Activated B cell treated with CpG ODN at 0.5 μM for 24 hours (primary cell): ENCODE measurements at regions not wholly inside any gene's neighbourhood (a gene's known extent, or its start where the extent isn't known, plus 50 kb on each side); places are given as distances from the start of the nearest gene placed in this dataset.

Experiments
- ATAC-seq: fragments of 200-7000 bp; cut with Tn5 transposase; one replicate; pipeline ENCODE4 v1.10.0; 2021; ENCODE audit warnings: low read depth, mild to moderate bottlenecking, moderate library complexity
- CTCF ChIA-PET: fragments of 350-600 bp; sonication (Branson Sonifier 250); formaldehyde crosslinking; loops from one replicate; lab custom pipeline; 2021; ENCODE audit warnings: antibody characterized with exemption; lab: Charles Lee
- POLR2A ChIA-PET: fragments of 350-600 bp; sonication (Branson Sonifier 250); formaldehyde crosslinking; loops from one replicate; lab custom pipeline; 2021; ENCODE audit warnings: antibody characterized with exemption; lab: Charles Lee
- DNase-seq: peaks from one replicate; pipeline ENCODE4 v3.0.0; 2022
- H3K27ac Mint-ChIP-seq: one replicate; pipeline ENCODE4 v1.8.0; 2020; ENCODE audit warnings: mixed read lengths
- H3K27me3 Mint-ChIP-seq: one replicate; pipeline ENCODE4 v1.8.0; 2021; ENCODE audit warnings: mixed read lengths
- H3K36me3 Mint-ChIP-seq: one replicate; pipeline ENCODE4 v1.8.0; 2021; ENCODE audit warnings: low read depth, mixed read lengths
- H3K4me1 Mint-ChIP-seq: one replicate; pipeline ENCODE4 v1.8.0; 2021; ENCODE audit warnings: mixed read lengths
- H3K4me3 Mint-ChIP-seq: one replicate; pipeline ENCODE4 v1.8.0; 2020; ENCODE audit warnings: mild to moderate bottlenecking, mixed read lengths
- H3K9me3 Mint-ChIP-seq: one replicate; pipeline ENCODE4 v1.8.0; 2020; ENCODE audit warnings: mixed read lengths
- intact Hi-C: fragments of 100-400 bp; cut with micrococcal nuclease; formaldehyde crosslinking; loops from one replicate; pipeline ENCODE4 v1.15.1; 2024
- TF ChIP-seq, protein P1 (sequence below): fragments of 200-600 bp; IDR thresholded peaks from one replicate; pipeline ENCODE4 v1.8.0; 2022; ENCODE audit warnings: antibody characterized with exemption, mild to moderate bottlenecking

- ChIA-PET CTCF (no interaction called here), POLR2A (interaction anchor here (0.7 kb wide), 1 partner anchor 241 kb away, joined by 3 read pairs; no protein-coding TSS in a partner anchor)
- Mint-ChIP-seq H3K4me3 (no peak overlapping the region), H3K27ac (no peak overlapping the region), H3K36me3 (no peaks in the 10 kb centered on the region), H3K4me1 (no peaks in the 10 kb centered on the region), H3K27me3 (peaks cover 5% of the 10 kb centered on the region), H3K9me3 (no peaks in the 10 kb centered on the region)
- no peak for ATAC-seq
- TF ChIP-seq, protein P1, sequence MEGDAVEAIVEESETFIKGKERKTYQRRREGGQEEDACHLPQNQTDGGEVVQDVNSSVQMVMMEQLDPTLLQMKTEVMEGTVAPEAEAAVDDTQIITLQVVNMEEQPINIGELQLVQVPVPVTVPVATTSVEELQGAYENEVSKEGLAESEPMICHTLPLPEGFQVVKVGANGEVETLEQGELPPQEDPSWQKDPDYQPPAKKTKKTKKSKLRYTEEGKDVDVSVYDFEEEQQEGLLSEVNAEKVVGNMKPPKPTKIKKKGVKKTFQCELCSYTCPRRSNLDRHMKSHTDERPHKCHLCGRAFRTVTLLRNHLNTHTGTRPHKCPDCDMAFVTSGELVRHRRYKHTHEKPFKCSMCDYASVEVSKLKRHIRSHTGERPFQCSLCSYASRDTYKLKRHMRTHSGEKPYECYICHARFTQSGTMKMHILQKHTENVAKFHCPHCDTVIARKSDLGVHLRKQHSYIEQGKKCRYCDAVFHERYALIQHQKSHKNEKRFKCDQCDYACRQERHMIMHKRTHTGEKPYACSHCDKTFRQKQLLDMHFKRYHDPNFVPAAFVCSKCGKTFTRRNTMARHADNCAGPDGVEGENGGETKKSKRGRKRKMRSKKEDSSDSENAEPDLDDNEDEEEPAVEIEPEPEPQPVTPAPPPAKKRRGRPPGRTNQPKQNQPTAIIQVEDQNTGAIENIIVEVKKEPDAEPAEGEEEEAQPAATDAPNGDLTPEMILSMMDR = no peak
- no peak for DNase-seq
- intact Hi-C loops = no loop called here
Observed at GRCh38 chr3:194755671-194756459, 70.2 kb downstream of the FAM43A start.

GRCh38 chr3:194756460-194756779 lies 70.7 kb downstream of the FAM43A start:
- no peaks in the 10 kb centered on the region for H3K9me3 Mint-ChIP-seq
- intact Hi-C loops = no loop called here
- POLR2A ChIA-PET = interaction anchor here (0.7 kb wide), 1 partner anchor 240 kb away, joined by 3 read pairs; no protein-coding TSS in a partner anchor
- ATAC-seq = no peak
- TF ChIP-seq, protein P1 = no peak
- H3K4me1 Mint-ChIP-seq = no peaks in the 10 kb centered on the region
- H3K27ac Mint-ChIP-seq = no peak overlapping the region
- peaks cover 10% of the 10 kb centered on the region for H3K27me3 Mint-ChIP-seq
- H3K4me3 Mint-ChIP-seq = no peak overlapping the region
- no peak for DNase-seq
- CTCF ChIA-PET = no interaction called here
- no peaks in the 10 kb centered on the region for H3K36me3 Mint-ChIP-seq

- H3K9me3 Mint-ChIP-seq = no peaks in the 10 kb centered on the region
- CTCF ChIA-PET = no interaction called here
- TF ChIP-seq, protein P1 = no peak
- no peaks in the 10 kb centered on the region for H3K4me1 Mint-ChIP-seq
- H3K36me3 Mint-ChIP-seq = no peaks in the 10 kb centered on the region
- POLR2A ChIA-PET = interaction anchor here (1.4 kb wide), 1 partner anchor 12 kb away, joined by 5 read pairs; no protein-coding TSS in a partner anchor
- DNase-seq = no peak
- intact Hi-C loops = no loop called here
- no peak overlapping the region for H3K4me3 Mint-ChIP-seq
- no peak overlapping the region for H3K27ac Mint-ChIP-seq
- no peak for ATAC-seq
- peaks cover 13% of the 10 kb centered on the region for H3K27me3 Mint-ChIP-seq
Observed at GRCh38 chr3:194756791-194757325, 71.2 kb downstream of the FAM43A start.

- Mint-ChIP-seq H3K27me3 (peaks cover 18% of the 10 kb centered on the region), H3K27ac (no peak overlapping the region), H3K36me3 (no peaks in the 10 kb centered on the region), H3K4me3 (no peak overlapping the region), H3K9me3 (no peaks in the 10 kb centered on the region), H3K4me1 (no peaks in the 10 kb centered on the region)
- ChIA-PET CTCF (no interaction called here), POLR2A (interaction anchor here (1.4 kb wide), 1 partner anchor 11 kb away, joined by 5 read pairs; no protein-coding TSS in a partner anchor)
- no peak for DNase-seq
- ATAC-seq = no peak
- intact Hi-C loops = no loop called here
- TF ChIP-seq, protein P1 = no peak
Observed at GRCh38 chr3:194757647-194758061, 72.0 kb downstream of the FAM43A start.

DNA sequence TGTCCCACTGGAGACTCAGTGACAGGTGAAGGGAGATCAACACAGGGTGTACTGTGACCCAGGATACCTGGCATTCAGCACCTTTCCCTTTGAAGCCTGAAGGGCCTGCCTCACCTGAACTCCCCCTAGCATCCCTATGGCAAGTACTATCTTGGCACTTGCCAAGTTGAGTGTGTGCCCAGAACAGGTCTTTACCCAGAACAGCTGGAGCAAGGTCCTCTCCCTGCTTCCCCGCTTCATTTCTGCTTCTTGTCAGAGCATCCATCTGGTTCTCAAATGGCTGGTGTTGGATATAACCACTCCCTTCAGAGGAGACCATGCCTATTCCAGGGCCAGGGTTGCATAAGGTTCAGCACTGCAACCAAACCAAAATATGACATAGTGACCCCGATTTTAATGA lies 73.0 kb downstream of the FAM43A start:
- no peak for DNase-seq
- intact Hi-C loops = no loop called here
- no peaks in the 10 kb centered on the region for H3K36me3 Mint-ChIP-seq
- no peak for ATAC-seq
- TF ChIP-seq, protein P1 = no peak
- H3K27ac Mint-ChIP-seq = no peak overlapping the region
- CTCF ChIA-PET = no interaction called here
- peaks cover under 1% of the 10 kb centered on the region for H3K4me1 Mint-ChIP-seq
- POLR2A ChIA-PET = no interaction called here
- no peak overlapping the region for H3K4me3 Mint-ChIP-seq
- peaks cover 18% of the 10 kb centered on the region for H3K27me3 Mint-ChIP-seq
- no peaks in the 10 kb centered on the region for H3K9me3 Mint-ChIP-seq
